GM18907 (cell line): ENCODE measurements at regions not wholly inside any gene's neighbourhood (a gene's known extent, or its start where the extent isn't known, plus 50 kb on each side); places are given as distances from the start of the nearest gene placed in this dataset.
"Not testable (repeated sequence)": the region's sequence is repeated elsewhere in the genome, so short reads cannot be mapped to it uniquely, and the experiment has no call there.

ENCODE experiments used
- ATAC-seq: cut with Tn5 transposase; IDR thresholded peaks from one replicate; pipeline ENCODE4 v1.9.1; 2021; ENCODE audit warnings: mild to moderate bottlenecking, moderate library complexity; ENCODE audit not compliant: unreplicated experiment

- no peak for ATAC-seq
Measured at GRCh38 chr1:157460381-157460780, 91.9 kb downstream of the FCRL5 start.

- ATAC-seq: no peak
Measured at GRCh38 chr1:157457279-157457678, 95.0 kb downstream of the FCRL5 start.

DNA sequence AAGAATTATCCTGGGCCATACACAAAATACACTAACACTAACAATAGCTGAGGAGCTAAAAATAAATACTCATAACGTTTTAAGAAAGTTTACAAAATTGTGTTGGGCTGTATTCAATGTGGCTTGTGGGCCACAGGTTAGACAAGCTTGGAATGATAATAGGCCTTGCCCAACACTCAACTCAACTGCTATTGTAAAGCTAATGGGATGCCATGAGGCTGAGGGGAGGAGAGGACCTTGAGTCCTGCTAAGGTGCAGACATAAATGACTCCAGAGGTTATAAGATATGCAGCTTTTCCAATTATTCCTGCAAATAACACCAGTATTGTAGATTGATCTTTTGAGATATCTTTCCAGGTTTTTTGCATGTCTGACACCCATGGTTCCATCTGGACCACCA is 97.0 kb downstream of the FCRL5 start:
- no peak for ATAC-seq

DNA sequence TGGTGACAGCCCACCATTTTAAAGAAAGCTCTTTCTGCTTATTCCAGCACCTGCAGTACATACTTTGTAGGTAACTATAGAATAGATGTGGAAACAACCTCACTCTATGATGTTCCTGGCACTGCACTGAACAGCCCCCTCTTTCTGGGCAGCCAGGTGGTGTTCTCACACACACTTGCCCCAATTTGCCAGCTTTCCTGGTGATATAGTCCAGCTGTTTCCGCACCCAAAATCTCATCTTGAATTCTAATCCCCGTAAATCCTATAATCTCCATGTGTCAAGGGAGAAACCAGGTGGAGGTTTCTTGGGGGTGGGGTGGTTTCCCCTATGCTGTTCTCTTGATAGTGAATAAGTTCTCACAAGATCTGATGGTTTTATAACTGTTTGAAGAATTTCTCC is 102.2 kb downstream of the FCRL5 start:
- ATAC-seq: no peak

- ATAC-seq: no peak
Measured at GRCh38 chr1:157448636-157449035, 103.7 kb downstream of the FCRL5 start.

DNA sequence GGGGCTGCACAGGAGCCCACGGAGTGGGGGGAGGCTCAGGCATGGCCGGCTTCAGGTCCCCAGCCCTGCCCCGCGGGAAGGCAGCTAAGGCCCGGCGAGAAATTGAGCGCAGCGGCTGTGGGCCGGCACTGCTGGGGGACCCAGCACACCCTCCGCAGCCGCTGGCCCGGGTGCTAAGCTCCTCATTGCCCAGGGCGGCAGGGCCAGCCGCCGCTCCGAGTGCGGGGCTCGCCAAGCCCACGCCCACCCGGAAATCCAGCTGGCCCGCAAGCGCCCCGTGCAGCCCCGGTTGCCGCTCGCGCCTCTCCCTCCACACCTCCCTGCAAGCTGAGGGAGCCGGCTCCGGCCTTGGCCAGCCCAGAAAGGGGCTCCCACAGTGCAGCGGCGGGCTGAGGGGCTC is 106.0 kb downstream of the FCRL5 start:
- not testable (repeated sequence) for ATAC-seq

GRCh38 chr1:157445616-157446140 is 106.6 kb downstream of the FCRL5 start:
- not testable (repeated sequence) for ATAC-seq

GRCh38 chr1:157442065-157442464 is 110.2 kb downstream of the FCRL5 start:
- ATAC-seq: no peak

DNA sequence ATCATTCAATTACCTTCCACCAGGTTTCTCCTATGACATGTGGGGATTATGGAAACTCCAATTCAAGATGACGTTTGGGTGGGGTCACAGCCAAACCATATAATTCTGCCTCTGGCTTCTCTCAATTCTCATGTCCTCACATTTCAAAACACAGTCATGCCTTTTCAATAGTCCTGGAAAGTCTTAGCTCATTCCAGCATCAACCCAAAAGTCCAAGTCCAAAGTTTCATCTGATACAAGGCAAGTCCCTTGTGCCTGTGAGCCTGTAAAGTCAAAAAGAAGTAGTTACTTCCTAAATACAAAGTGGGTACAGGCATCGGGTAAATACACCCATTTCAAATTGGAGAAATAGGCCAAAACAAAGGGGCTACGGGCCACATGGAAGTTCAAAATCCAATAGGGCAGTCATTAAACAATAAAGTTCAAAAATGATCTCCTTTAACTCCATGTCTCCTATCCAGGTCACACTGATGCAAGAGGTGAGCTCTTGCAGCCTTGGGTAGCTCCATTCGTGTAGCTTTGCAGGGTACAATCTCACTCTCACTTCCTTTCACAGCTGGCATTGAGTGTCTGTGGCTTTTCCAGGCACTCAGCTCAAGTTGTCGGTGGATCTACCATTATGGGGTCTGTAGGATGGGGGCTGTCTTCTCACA is 112.9 kb downstream of the FCRL5 start:
- ATAC-seq: no peak

- no peak for ATAC-seq
Measured at GRCh38 chr1:157438613-157439012, 113.7 kb downstream of the FCRL5 start.

DNA sequence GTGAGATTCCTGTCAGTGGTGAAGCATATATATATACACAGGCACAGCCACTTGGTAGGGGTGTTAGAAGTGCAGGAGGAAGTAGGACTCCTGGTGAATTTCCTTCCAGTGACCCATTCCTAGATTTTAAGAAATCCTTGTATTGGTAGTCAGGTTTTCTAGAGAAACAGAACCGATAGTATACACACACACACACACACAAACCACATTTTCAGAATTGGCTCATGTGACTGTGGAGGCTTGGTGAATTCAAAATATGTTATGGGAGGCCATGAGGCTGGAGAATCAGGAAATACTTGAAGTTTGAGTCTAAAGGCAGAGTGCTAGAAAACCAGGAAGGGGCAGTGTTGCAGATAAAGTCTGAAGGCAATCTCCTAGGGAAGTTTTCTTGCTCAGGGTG is 114.2 kb downstream of the FCRL5 start:
- no peak for ATAC-seq

- no peak for ATAC-seq
Measured at GRCh38 chr1:157437296-157437695, 115.0 kb downstream of the FCRL5 start.

- ATAC-seq: no peak
Measured at GRCh38 chr1:157431751-157432150, 120.6 kb downstream of the FCRL5 start.

- no peak for ATAC-seq
Measured at GRCh38 chr1:157429601-157430240, 122.6 kb downstream of the FCRL5 start.

GRCh38 chr1:157423764-157424163 is 128.6 kb downstream of the FCRL5 start:
- ATAC-seq: not testable (repeated sequence)

- ATAC-seq: no peak
Measured at GRCh38 chr1:157419845-157420542, 132.3 kb downstream of the FCRL5 start.

DNA sequence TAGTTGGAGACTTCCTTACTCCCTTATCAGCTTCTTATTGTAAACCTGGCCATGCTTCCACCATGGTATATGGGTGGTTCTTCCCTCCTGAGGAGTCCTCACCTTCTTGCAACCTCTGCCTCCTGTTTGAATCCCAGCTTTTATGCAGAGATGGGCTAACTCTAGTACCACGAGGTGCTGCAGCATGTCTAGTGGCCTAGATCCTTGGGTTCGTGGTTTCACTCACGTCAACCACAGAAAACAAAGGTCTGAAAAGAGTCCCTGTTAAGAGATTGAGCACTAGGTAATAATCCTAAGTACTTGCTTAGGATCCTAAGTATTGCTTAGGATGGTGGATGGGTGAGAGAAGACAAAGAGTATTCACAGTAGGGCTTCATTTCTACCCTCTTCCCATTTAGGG is 133.7 kb downstream of the FCRL5 start:
- ATAC-seq: no peak

DNA sequence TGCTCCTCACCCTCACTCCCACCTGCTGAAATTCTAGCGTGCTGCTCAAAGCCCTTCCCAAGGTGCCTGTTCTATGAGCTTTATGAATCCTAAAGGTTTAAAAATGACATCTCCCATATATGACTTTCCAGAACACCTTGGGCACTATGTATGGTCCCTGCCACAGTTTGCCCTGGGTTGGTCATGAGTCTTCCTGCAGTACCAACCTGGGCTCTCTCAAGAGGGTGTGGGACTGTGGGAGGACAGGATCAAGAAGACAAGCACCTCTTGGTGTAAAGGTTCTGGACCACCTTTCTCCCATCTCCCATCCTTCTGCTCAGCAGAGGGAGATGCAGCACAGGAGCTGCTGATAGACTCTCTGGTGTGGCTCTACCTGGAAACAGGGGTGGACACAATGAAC is 134.1 kb downstream of the FCRL5 start:
- no peak for ATAC-seq

DNA sequence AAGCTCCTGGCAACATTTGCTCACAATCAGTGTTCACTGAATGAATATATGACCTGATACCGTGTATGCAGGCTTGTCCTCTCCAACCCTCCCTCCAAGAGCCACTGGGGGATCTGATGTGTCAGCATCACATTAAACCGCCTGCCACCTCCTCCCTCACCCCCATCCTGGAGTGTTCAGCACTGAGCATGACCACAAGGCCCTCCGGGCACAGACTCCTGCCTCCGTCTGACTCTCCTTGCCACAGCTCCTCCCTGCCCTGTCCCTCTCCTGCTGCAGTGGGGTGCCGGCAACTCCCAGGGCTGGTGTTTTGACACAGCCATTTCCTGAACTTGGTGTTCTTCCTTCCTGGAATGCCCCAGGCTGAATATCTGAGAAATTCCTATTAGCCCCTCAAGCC is 136.7 kb downstream of the FCRL5 start:
- no peak for ATAC-seq

GRCh38 chr1:157412308-157412707 is 140.0 kb downstream of the FCRL5 start:
- ATAC-seq: no peak

DNA sequence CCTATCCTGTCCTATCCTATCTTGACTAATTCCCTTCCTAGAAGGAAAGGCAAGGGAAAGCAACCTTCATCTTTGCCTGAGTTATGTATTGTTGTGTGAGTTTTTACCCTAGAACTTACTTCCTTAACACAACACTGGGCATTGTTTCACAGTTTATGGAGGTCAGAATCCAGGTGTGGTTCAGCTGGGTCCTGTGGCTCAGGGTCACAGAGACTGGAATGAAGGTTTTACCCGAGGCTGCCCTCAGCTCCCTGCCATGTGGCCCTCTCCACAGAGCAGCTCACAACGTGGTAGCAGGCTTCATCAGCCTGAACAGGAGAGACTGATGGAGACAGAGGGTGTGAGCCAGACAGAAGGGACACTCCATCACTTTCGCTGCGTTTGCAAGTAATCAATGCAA is 140.5 kb downstream of the FCRL5 start:
- no peak for ATAC-seq

- ATAC-seq: no peak
Measured at GRCh38 chr1:157411064-157411463, 141.3 kb downstream of the FCRL5 start.
